VCaP (cell line): ENCODE measurements at regions not wholly inside any gene's neighbourhood (a gene's known extent, or its start where the extent isn't known, plus 50 kb on each side); places are given as distances from the start of the nearest gene placed in this dataset.

ENCODE experiments used
- H3K27ac ChIP-seq: fragments of 450-650 bp; 2 replicates; pipeline ENCODE4 v1.5.1; 2017
- CTCF ChIP-seq: fragments of 450-650 bp; conservative IDR thresholded peaks from 2 replicates; pipeline ENCODE4 v1.5.1; 2017; ENCODE audit warnings: mild to moderate bottlenecking, moderate library complexity

GRCh38 chr1:222941425-222941824 lies 126.6 kb downstream of the DISP1 start:
- no peak for TF ChIP-seq CTCF
- H3K27ac ChIP-seq: no peak overlapping the region

- no peak for TF ChIP-seq CTCF
- peak overlapping the region; percentile 65 for H3K27ac ChIP-seq
These were observed 131.6 kb downstream of the DISP1 start for GRCh38 chr1:222946436-222946835.

- TF ChIP-seq CTCF: no peak
- H3K27ac ChIP-seq: peak overlapping the region; percentile 65
These were observed 133.2 kb downstream of the DISP1 start for GRCh38 chr1:222948079-222948478.

- no peak for TF ChIP-seq CTCF
- peak overlapping the region; percentile 65; the same call in 1 of the 2 replicates for H3K27ac ChIP-seq
These were observed 136.1 kb downstream of the DISP1 start for GRCh38 chr1:222950892-222951291.

DNA sequence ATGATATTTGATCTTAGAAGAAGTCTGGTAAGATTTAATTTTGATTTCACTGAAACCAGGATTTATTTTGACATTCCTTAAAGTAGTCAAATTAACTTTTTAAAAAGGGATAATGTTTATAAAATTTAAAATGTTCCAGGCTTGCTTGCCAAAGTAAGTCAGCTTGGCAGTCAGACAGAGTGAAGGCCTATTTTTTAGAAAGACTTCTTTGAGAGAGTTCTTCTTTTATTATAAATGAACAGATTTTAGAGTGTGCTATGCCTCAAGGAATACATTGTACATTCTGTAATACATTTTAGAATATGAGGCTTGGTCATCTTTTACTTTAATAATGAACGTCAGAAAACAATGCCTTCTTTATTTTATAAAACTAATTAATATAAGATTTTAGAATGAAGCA lies 138.7 kb downstream of the DISP1 start:
- H3K27ac ChIP-seq: no peak overlapping the region

GRCh38 chr1:222955964-222956363 lies 141.1 kb downstream of the DISP1 start:
- no peak for TF ChIP-seq CTCF
- H3K27ac ChIP-seq: no peak overlapping the region

More for the DNA sequence above, 138.7 kb downstream of the DISP1 start:
- no peak for TF ChIP-seq CTCF

DNA sequence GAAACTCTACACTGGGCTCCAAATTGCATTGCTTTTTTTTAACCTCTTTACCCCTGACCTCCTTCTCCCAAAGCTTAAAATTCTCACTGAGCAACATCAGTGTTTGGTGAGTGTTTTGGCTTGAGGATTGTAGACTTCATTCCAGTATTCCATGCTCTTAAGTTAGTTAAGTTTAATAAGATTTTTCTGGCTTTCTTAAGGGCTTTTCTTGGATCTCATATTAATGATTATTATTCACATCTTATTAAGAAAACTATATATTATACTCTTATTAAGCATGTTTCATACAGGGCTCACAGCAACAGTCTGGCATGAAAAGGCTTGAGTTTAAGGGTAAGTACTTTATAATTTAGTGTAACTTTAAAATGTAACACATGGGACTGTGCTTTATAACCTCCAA lies 141.8 kb downstream of the DISP1 start:
- no peak overlapping the region for H3K27ac ChIP-seq
- no peak for TF ChIP-seq CTCF
